HepG2 (cell line): ENCODE measurements at regions not wholly inside any gene's neighbourhood (a gene's known extent, or its start where the extent isn't known, plus 50 kb on each side); places are given as distances from the start of the nearest gene placed in this dataset.

Experiments
- ATAC-seq: fragments of 200-7000 bp; cut with Tn5 transposase; 3 replicates; pipeline ENCODE4 v1.9.1; 2020; ENCODE audit warnings: mild to moderate bottlenecking, moderate library complexity
- BruUV-seq: library from RNA; stranded (reverse); fragments of 400-500 nt; replicated peaks from 2 replicates; lab custom pipeline; 2021; lab: Mats Ljungman, UMichigan
- CTCF ChIA-PET: fragments of 300-600 bp; formaldehyde crosslinking; extraction: SDS; loops from one replicate; lab custom pipeline; 2021; ENCODE audit warnings: low total read pairs, inconsistent platforms, low intra/inter-chr PET ratio; lab: Yijun Ruan, JAX
- POLR2A ChIA-PET: fragments of 350-600 bp; sonication (Branson Sonifier 250); formaldehyde crosslinking; loops from one replicate; lab custom pipeline; 2020; ENCODE audit warnings: antibody characterized with exemption, inconsistent platforms; lab: Yijun Ruan, JAX
- DNase-seq: peaks from one replicate; pipeline ENCODE4 v3.0.0-alpha.2; 2015; ENCODE audit warnings: low spot score
- FAIRE-seq: peaks from 3 replicates; lab custom pipeline; 2011; peaks lifted over from hg19 to GRCh38; lab: Jason Lieb, UNC
- H2AFZ ChIP-seq: one replicate; pipeline ENCODE4 v1.6.1; 2011; ENCODE audit warnings: low read length, inconsistent platforms
- H3K27ac ChIP-seq: fragments of 300-600 bp; 3 replicates; pipeline ENCODE4 v1.8.0; 2011; ENCODE audit warnings: mixed run types, mild to moderate bottlenecking, mixed read lengths, low read length, inconsistent platforms; ENCODE audit not compliant: insufficient read depth; ENCODE audit errors: extremely low read length
- H3K27me3 ChIP-seq, 2 experiments: fragments of 200-600 bp in 1 of 2; 2 replicates in 1 of 2; 3 replicates in 1 of 2; pipeline versions ENCODE4 v1.6.0 to v1.8.0; 2011; ENCODE audit warnings: low read length in 2 of 2, mild to moderate bottlenecking in 2 of 2, moderate library complexity in 2 of 2, inconsistent platforms in 1 of 2; ENCODE audit not compliant: insufficient read depth in 2 of 2, control insufficient read depth in 1 of 2
- H3K36me3 ChIP-seq, 2 experiments: fragments of 200-600 bp in 1 of 2; replicated peaks in 1 of 2; 2 replicates in 1 of 2; 3 replicates in 1 of 2; pipeline versions ENCODE4 v1.5.1 to v1.8.0; 2011; ENCODE audit warnings: low read length in 2 of 2, inconsistent platforms in 1 of 2; ENCODE audit not compliant: insufficient read depth in 2 of 2, control insufficient read depth in 1 of 2
- H3K4me1 ChIP-seq: 2 replicates; pipeline ENCODE4 v1.5.1; 2012; ENCODE audit warnings: low read length, inconsistent platforms; ENCODE audit not compliant: insufficient read depth
- H3K4me2 ChIP-seq: 2 replicates; pipeline ENCODE4 v1.6.0; 2011; ENCODE audit warnings: low read depth, low read length, inconsistent platforms
- H3K4me3 ChIP-seq, 3 experiments: fragments of 200-600 bp in 1 of 3; sonication (generic), shearing (Covaris generic) in 1 of 3; replicated peaks in 1 of 3; 2 replicates each; pipeline ENCODE4 v1.5.1; 2011 to 2016; ENCODE audit warnings: low read length in 3 of 3, inconsistent platforms in 2 of 3, low read depth in 2 of 3, mild to moderate bottlenecking in 2 of 3, control low read depth in 1 of 3, mixed read lengths in 1 of 3; ENCODE audit not compliant: insufficient read depth in 1 of 3
- H3K79me2 ChIP-seq: one replicate; pipeline ENCODE4 v1.6.1; 2011; ENCODE audit warnings: low read length, inconsistent platforms; ENCODE audit not compliant: insufficient read depth
- H3K9ac ChIP-seq: 2 replicates; pipeline ENCODE4 v1.6.0; 2011; ENCODE audit warnings: mild to moderate bottlenecking, low read depth, low read length, inconsistent platforms; ENCODE audit not compliant: insufficient read depth
- H3K9me3 ChIP-seq: 2 replicates; pipeline ENCODE4 v1.5.1; 2012; ENCODE audit warnings: mild to moderate bottlenecking, low read length
- H4K20me1 ChIP-seq: 2 replicates; pipeline ENCODE4 v1.6.0; 2011; ENCODE audit warnings: inconsistent platforms, mild to moderate bottlenecking, low read length, moderate library complexity; ENCODE audit not compliant: insufficient read depth
- BATF2 ChIP-seq: sonication (generic); formaldehyde crosslinking; IDR thresholded peaks from 2 replicates; pipeline ENCODE4 v1.8.0; 2022; ENCODE audit warnings: mild to moderate bottlenecking, missing genetic modification reagents, moderate library complexity
- CREM ChIP-seq, 2 experiments: sonication (generic) in 1 of 2; formaldehyde crosslinking in 1 of 2; IDR thresholded peaks; 2 replicates each; pipeline versions ENCODE4 v1.4.0 to v1.6.1; 2016 to 2020; ENCODE audit warnings: antibody characterized with exemption in 1 of 2, mild to moderate bottlenecking in 1 of 2, missing genetic modification reagents in 1 of 2
- EEA1 ChIP-seq: sonication (generic); formaldehyde crosslinking; IDR thresholded peaks from 2 replicates; pipeline ENCODE4 v1.5.1; 2020; ENCODE audit warnings: mild to moderate bottlenecking, missing genetic modification reagents, borderline replicate concordance
- GMEB1 ChIP-seq: sonication (generic); formaldehyde crosslinking; IDR thresholded peaks from 2 replicates; pipeline ENCODE4 v1.5.1; 2020; ENCODE audit warnings: missing genetic modification reagents, mild to moderate bottlenecking, borderline replicate concordance
- GRHL1 ChIP-seq: sonication (generic); formaldehyde crosslinking; conservative IDR thresholded peaks from 2 replicates; pipeline ENCODE4 v1.8.0; 2022; ENCODE audit warnings: missing genetic modification reagents
- GZF1 ChIP-seq: sonication (generic); formaldehyde crosslinking; IDR thresholded peaks from 2 replicates; pipeline ENCODE4 v1.5.1; 2020; ENCODE audit warnings: mild to moderate bottlenecking, missing genetic modification reagents
- PATZ1 ChIP-seq: sonication (generic); formaldehyde crosslinking; IDR thresholded peaks from 2 replicates; pipeline ENCODE4 v1.4.0; 2020; ENCODE audit warnings: missing genetic modification reagents
- SMC3 ChIP-seq: IDR thresholded peaks from 2 replicates; pipeline ENCODE4 v1.6.1; 2011; ENCODE audit warnings: low read length, improper control_type of control experiment
- ZNF550 ChIP-seq: sonication (generic); formaldehyde crosslinking; IDR thresholded peaks from 2 replicates; pipeline ENCODE4 v1.4.0; 2020; ENCODE audit warnings: mild to moderate bottlenecking, missing genetic modification reagents, borderline replicate concordance
- ZNF7 ChIP-seq: IDR thresholded peaks from 2 replicates; pipeline ENCODE4 v1.6.1; 2016; ENCODE audit warnings: missing biosample characterization, missing genetic modification reagents
- WGBS: methylation state at CpG from one replicate; pipeline ENCODE4 v1.1.6; 2017; ENCODE audit warnings: low lambda C conversion rate; 5-methylcytosine and 5-hydroxymethylcytosine counted together
- in situ Hi-C: cut with HindIII; loops from 2 replicates; pipeline ENCODE4 v1.10.0; 2017; ENCODE audit warnings: low pct_unique_long_range_greater_than_20kb; ENCODE audit not compliant: extremely low pct_ligation_motif_present
- intact Hi-C: fragments of 100-400 bp; cut with micrococcal nuclease; formaldehyde crosslinking; loops from one replicate; pipeline ENCODE4 v1.10.0; 2022; ENCODE audit not compliant: unreplicated experiment

GRCh38 chr5:135721548-135722090 lies 112.8 kb upstream of the SLC25A48 start:
- 50% methylated on average over 1 of the region's 1 CpG for WGBS
- TF ChIP-seq PATZ1 (CRISPR knock-in tag) (no peak), ZNF550 (CRISPR knock-in tag) (no peak), GRHL1 (CRISPR knock-in tag) (no peak), EEA1 (CRISPR knock-in tag) (no peak), GZF1 (CRISPR knock-in tag) (no peak), ZNF7 (CRISPR knock-in tag) (no peak), BATF2 (CRISPR knock-in tag) (no peak), SMC3 (no peak), CREM (IDR thresholded peaks at IDR 0.05) (no peak), CREM (CRISPR knock-in tag; IDR thresholded peaks at IDR 0.05) (no peak), GMEB1 (no peak)
- TF ChIP-seq, all 625 proteins: peak for 0
- no peak for FAIRE-seq
- intact Hi-C loops (no loop called here), in situ Hi-C loops (loop anchor here (10.0 kb wide), 1 partner anchor 157 kb away; no protein-coding TSS in a partner anchor)
- Histone ChIP-seq H3K27me3 (peaks cover 3 to 32% of the 10 kb centered on the region in 2 experiments; a peak in 4 of 5 replicates), H3K9me3 (no peaks in the 10 kb centered on the region), H3K36me3 (no peaks in the 10 kb centered on the region), H4K20me1 (no peaks in the 10 kb centered on the region), H3K79me2 (no peaks in the 10 kb centered on the region), H3K27ac (no peak overlapping the region), H3K9ac (no peak overlapping the region), H3K4me1 (no peaks in the 10 kb centered on the region), H2AFZ (no peak overlapping the region), H3K4me2 (no peak overlapping the region), H3K4me3 (no peak overlapping the region)
- ATAC-seq: no peak
- ChIA-PET CTCF (no interaction called here), POLR2A (no interaction called here)
- BruUV-seq: no TSS peak
- DNase-seq: no peak
